Karpas-422 (cell line): ENCODE measurements at regions not wholly inside any gene's neighbourhood (a gene's known extent, or its start where the extent isn't known, plus 50 kb on each side); places are given as distances from the start of the nearest gene placed in this dataset.
A peak's percentile ranks its signal among the peaks of the same experiment; 100 is the strongest.
"Not testable (repeated sequence)": the region's sequence is repeated elsewhere in the genome, so short reads cannot be mapped to it uniquely, and the experiment has no call there.

Experiments
- DNase-seq: peaks from one replicate; pipeline ENCODE4 v3.0.0-alpha.2; 2015
- H2AFZ ChIP-seq: fragments of 200-600 bp; sonication (generic); 2 replicates; pipeline ENCODE4 v1.6.1; 2014; ENCODE audit warnings: antibody characterized with exemption, low read length, mixed read lengths
- H3K27ac ChIP-seq: fragments of 200-600 bp; sonication (generic); 2 replicates; pipeline ENCODE4 v1.5.1; 2014; ENCODE audit warnings: mild to moderate bottlenecking, low read length, moderate library complexity
- H3K27me3 ChIP-seq: fragments of 200-600 bp; sonication (generic); 2 replicates; pipeline ENCODE4 v1.6.1; 2014; ENCODE audit warnings: low read length, mixed read lengths
- H3K36me3 ChIP-seq: fragments of 200-600 bp; sonication (generic); 2 replicates; pipeline ENCODE4 v1.6.1; 2014; ENCODE audit warnings: low read length, mixed read lengths; ENCODE audit not compliant: insufficient read depth
- H3K4me1 ChIP-seq: fragments of 200-600 bp; sonication (generic); 2 replicates; pipeline ENCODE4 v1.6.1; 2014; ENCODE audit warnings: mild to moderate bottlenecking, low read length, mixed read lengths
- H3K4me2 ChIP-seq: fragments of 200-600 bp; sonication (generic); 2 replicates; pipeline ENCODE4 v1.6.1; 2014; ENCODE audit warnings: low read length, low read depth, mild to moderate bottlenecking; ENCODE audit not compliant: poor library complexity, severe bottlenecking
- H3K4me3 ChIP-seq: fragments of 200-600 bp; sonication (generic); 2 replicates; pipeline ENCODE4 v1.5.1; 2014; ENCODE audit warnings: mild to moderate bottlenecking, antibody characterized with exemption, low read length, mixed read lengths
- H3K79me2 ChIP-seq: fragments of 200-600 bp; sonication (generic); 2 replicates; pipeline ENCODE4 v1.6.1; 2014; ENCODE audit warnings: mild to moderate bottlenecking, low read length, mixed read lengths
- H3K9ac ChIP-seq: fragments of 200-600 bp; sonication (generic); 2 replicates; pipeline ENCODE4 v1.6.0; 2014; ENCODE audit warnings: low read length
- H3K9me2 ChIP-seq: fragments of 200-600 bp; sonication (generic), shearing (Covaris generic); replicated peaks from 2 replicates; pipeline ENCODE4 v1.6.0; 2014; ENCODE audit warnings: mild to moderate bottlenecking, low read length, moderate library complexity; ENCODE audit not compliant: insufficient read depth
- H3K9me3 ChIP-seq: fragments of 300-700, 200-600 bp; sonication (generic); 2 replicates; pipeline ENCODE4 v1.6.1; 2014; ENCODE audit warnings: low read length, mixed read lengths
- H4K20me1 ChIP-seq: fragments of 200-600 bp; sonication (generic); 2 replicates; pipeline ENCODE4 v1.6.1; 2014; ENCODE audit warnings: mild to moderate bottlenecking, antibody characterized with exemption, low read length, low read depth; ENCODE audit not compliant: insufficient read depth

DNA sequence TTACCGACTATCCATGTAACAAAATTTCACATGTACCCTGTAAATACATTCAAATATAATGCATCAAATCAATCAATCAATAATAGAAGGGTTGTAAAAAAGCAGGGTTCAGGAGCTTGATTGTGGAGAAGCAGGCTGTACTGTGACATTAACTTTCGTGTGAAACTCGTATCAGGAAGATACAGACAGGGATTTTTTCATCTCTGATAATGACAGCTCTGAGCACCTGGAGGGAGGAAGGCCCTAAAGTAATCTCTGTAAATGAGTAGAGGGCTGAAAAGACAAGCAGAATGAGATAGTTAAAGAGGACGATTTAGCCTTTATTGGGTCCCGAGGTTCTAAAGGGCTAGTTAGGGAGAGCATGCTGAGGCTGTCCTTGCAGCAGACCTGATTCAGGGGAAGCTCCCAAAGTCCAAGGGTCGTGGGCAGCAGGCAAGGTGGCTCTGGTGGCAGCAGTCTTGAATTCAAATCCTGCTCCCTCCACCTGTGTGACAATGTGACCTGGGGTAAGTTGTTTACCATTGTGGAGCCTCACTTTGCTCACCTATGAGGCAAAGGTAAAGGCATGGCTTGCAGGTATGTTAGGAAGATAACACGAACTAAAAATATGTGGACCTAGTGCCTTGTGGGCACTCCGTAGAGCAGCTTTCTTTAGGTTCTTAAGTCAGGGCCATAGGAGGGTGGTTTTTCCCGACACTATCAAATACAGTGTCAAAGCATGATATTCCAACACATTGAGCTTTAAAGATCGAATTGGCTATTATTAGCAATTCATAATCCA lies 219.4 kb upstream of the MYLIP start:
- Histone ChIP-seq H3K79me2 (no peaks in the 10 kb centered on the region), H3K27me3 (no peaks in the 10 kb centered on the region), H3K4me2 (no peak overlapping the region), H3K36me3 (no peaks in the 10 kb centered on the region), H3K9me2 (no peaks in the 10 kb centered on the region), H3K4me3 (no peak overlapping the region), H4K20me1 (no peaks in the 10 kb centered on the region), H3K9ac (no peak overlapping the region), H3K9me3 (no peaks in the 10 kb centered on the region), H2AFZ (no peak overlapping the region), H3K27ac (no peak overlapping the region), H3K4me1 (peaks cover 22% of the 10 kb centered on the region)
- DNase-seq = no peak

DNA sequence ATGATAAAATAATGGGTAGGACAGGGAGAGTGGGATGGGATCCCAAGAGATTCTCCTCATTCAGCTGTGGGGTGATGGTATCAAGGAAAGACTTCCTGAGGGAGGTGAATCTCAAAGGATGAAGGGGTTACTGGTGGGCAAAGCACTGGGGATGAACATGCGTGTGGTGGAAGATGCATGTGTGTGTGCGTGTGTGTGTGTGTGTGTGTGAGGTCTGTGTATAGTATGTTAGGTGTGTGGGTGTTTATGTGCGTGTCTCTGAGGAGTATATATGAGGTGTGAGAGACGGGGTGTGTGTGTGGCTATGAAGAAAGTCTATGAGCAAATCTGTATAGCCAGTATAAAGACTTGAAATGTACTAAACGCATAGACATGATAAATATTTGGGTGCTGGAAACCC lies 220.0 kb upstream of the MYLIP start:
- H3K27ac ChIP-seq = no peak overlapping the region
- no peaks in the 10 kb centered on the region for H3K9me2 ChIP-seq
- no peaks in the 10 kb centered on the region for H3K27me3 ChIP-seq
- H3K9ac ChIP-seq = no peak overlapping the region
- H3K9me3 ChIP-seq = no peaks in the 10 kb centered on the region
- no peaks in the 10 kb centered on the region for H4K20me1 ChIP-seq
- DNase-seq = no peak
- H3K4me1 ChIP-seq = peaks cover 25% of the 10 kb centered on the region
- H3K4me2 ChIP-seq = no peak overlapping the region
- no peak overlapping the region for H3K4me3 ChIP-seq
- no peak overlapping the region for H2AFZ ChIP-seq
- no peaks in the 10 kb centered on the region for H3K36me3 ChIP-seq
- H3K79me2 ChIP-seq = no peaks in the 10 kb centered on the region

GRCh38 chr6:15907914-15908518 lies 220.9 kb upstream of the MYLIP start:
- no peaks in the 10 kb centered on the region for H3K9me2 ChIP-seq
- no peaks in the 10 kb centered on the region for H4K20me1 ChIP-seq
- H3K9me3 ChIP-seq = no peaks in the 10 kb centered on the region
- no peaks in the 10 kb centered on the region for H3K27me3 ChIP-seq
- no peak overlapping the region for H3K4me3 ChIP-seq
- H2AFZ ChIP-seq = no peak overlapping the region; the same call in 1 of the 2 replicates
- DNase-seq = no peak
- H3K36me3 ChIP-seq = no peaks in the 10 kb centered on the region
- no peaks in the 10 kb centered on the region for H3K79me2 ChIP-seq
- H3K9ac ChIP-seq = no peak overlapping the region
- no peak overlapping the region for H3K4me2 ChIP-seq
- peaks cover 25% of the 10 kb centered on the region for H3K4me1 ChIP-seq
- no peak overlapping the region for H3K27ac ChIP-seq

- not testable (repeated sequence) for H3K27ac ChIP-seq, H3K4me3 ChIP-seq, H3K9me3 ChIP-seq, H4K20me1 ChIP-seq, DNase-seq, H3K79me2 ChIP-seq, H3K36me3 ChIP-seq, H3K27me3 ChIP-seq, H3K9ac ChIP-seq, H3K4me2 ChIP-seq, H3K9me2 ChIP-seq, H2AFZ ChIP-seq
- peaks cover 29% of the 10 kb centered on the region for H3K4me1 ChIP-seq
These were observed 221.5 kb upstream of the MYLIP start for GRCh38 chr6:15907220-15907913.

- H3K4me2 ChIP-seq = peak overlapping the region; percentile 40
These were observed 222.4 kb upstream of the MYLIP start for GRCh38 chr6:15906420-15907016.

DNA sequence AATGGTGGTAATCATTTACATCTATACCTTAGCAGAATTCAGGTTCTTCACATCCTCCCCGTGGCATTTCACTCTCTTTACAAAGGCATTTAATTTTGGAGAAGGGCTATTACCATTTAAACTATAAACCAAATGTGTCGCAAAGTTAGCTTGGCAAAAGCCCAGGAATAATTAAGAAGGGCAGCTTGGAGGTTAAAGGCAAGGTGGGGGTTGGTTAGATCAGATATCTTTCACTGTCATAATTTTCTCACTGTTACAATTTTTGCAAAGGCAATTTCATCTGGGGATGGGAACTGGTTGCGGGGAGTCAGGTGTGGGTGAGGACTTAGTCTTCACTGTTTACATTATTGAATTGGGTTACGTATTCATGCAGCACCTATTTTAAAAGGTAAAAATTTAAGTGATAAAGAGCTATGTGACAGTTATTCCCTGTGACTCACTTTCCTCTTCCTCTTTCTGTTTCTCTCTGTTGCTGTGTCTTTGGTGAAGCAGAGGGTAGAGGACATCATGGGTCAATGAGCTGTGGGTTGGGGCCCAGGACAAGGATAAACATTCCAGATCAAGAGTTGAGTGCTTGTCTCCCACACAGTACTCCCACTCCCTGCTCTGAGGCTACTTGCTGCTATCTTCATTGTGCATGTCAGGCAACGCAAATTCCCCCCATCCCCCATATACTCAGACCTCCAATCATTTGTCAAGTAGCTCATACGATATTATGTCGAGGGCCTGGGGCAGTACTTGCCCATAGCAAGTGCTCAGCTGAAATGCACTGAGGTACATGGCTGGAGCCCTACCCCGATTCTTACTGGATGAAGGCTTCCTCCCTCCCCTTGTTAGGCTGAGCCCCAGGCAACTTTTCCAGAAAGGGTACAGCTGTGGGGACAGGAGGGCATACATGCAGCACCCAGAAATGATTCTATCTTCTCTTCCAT lies 223.1 kb upstream of the MYLIP start:
- H4K20me1 ChIP-seq = no peaks in the 10 kb centered on the region
- H3K4me3 ChIP-seq = no peak overlapping the region
- peak overlapping the region; percentile 71; the same call in 1 of the 2 replicates for H2AFZ ChIP-seq
- no peaks in the 10 kb centered on the region for H3K9me3 ChIP-seq
- H3K9me2 ChIP-seq = no peaks in the 10 kb centered on the region
- no peaks in the 10 kb centered on the region for H3K36me3 ChIP-seq
- peak overlapping the region; percentile 36; the same call in 1 of the 2 replicates for H3K9ac ChIP-seq
- DNase-seq = no peak
- H3K4me1 ChIP-seq = peaks cover 45% of the 10 kb centered on the region
- H3K27ac ChIP-seq = peak overlapping the region; percentile 73
- H3K27me3 ChIP-seq = no peaks in the 10 kb centered on the region
- no peaks in the 10 kb centered on the region for H3K79me2 ChIP-seq
- peak overlapping the region; percentile 40 for H3K4me2 ChIP-seq

More at GRCh38 chr6:15906420-15907016, 222.4 kb upstream of the MYLIP start:
- no peak overlapping the region for H3K4me3 ChIP-seq
- no peaks in the 10 kb centered on the region for H3K9me3 ChIP-seq
- peaks cover 38% of the 10 kb centered on the region for H3K4me1 ChIP-seq
- peak overlapping the region; percentile 71; the same call in 1 of the 2 replicates for H2AFZ ChIP-seq
- no peaks in the 10 kb centered on the region for H3K9me2 ChIP-seq
- no peaks in the 10 kb centered on the region for H3K27me3 ChIP-seq
- no peak for DNase-seq
- no peaks in the 10 kb centered on the region for H3K36me3 ChIP-seq
- peak overlapping the region; percentile 13; the same call in 1 of the 2 replicates for H3K9ac ChIP-seq
- no peaks in the 10 kb centered on the region for H4K20me1 ChIP-seq
- H3K27ac ChIP-seq = peak overlapping the region; percentile 73
- H3K79me2 ChIP-seq = no peaks in the 10 kb centered on the region

DNA sequence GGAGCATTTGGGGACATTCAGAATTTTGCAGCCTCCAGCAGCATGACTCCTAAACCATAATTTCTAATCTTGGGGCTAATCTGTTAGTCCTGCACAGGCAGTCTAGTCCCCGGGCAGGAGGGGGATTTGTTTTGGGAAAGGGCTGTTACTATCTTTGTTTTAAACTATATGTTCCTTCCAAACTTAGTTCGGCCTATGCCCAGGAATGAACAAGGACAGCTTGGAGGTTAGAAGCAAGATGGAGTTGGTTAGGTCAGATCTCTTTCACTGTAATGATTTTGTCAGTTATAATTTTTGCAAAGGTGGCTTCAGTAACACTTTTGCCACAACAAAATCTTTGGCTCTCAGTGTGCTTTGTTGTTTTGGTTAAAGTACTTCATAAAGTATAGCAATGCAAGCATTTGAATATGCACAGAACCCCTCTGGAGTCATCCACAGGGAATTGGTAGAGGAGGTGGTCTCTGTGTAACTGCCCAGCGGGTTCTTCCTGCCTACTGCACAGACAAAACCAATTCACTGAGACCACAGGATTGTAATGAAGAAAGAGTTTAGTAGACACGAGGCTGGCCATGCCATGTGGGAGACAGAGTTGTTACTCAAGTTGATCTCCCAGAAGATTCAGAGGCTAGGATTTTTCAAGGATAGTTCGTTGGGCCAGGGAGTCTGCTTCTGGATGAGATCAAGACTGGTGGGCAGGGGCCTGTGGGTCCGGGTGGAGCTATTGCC lies 224.1 kb upstream of the MYLIP start:
- Histone ChIP-seq H3K27ac (peak overlapping the region; percentile 73), H3K4me3 (no peak overlapping the region), H3K9me2 (no peaks in the 10 kb centered on the region), H3K9me3 (no peaks in the 10 kb centered on the region), H3K9ac (peak overlapping the region; percentile 36), H3K27me3 (no peaks in the 10 kb centered on the region), H3K4me1 (peaks cover 55% of the 10 kb centered on the region), H3K4me2 (peak overlapping the region; percentile 40), H3K36me3 (no peaks in the 10 kb centered on the region), H4K20me1 (no peaks in the 10 kb centered on the region), H2AFZ (peak overlapping the region; percentile 71), H3K79me2 (no peaks in the 10 kb centered on the region)
- no peak for DNase-seq
